LNCaP clone FGC (cell line): ENCODE measurements at regions not wholly inside any gene's neighbourhood (a gene's known extent, or its start where the extent isn't known, plus 50 kb on each side); places are given as distances from the start of the nearest gene placed in this dataset.

Source experiments
- DNase-seq: peaks from one replicate; pipeline ENCODE4 v3.0.0-alpha.2; 2011; ENCODE audit warnings: low read depth
- H3K4me3 ChIP-seq: 2 replicates; pipeline ENCODE4 v1.5.1; 2011; ENCODE audit warnings: mild to moderate bottlenecking, low read depth, low read length, control low read depth
- CTCF ChIP-seq: IDR thresholded peaks from 2 replicates; pipeline ENCODE4 v1.5.1; 2012; ENCODE audit warnings: mild to moderate bottlenecking; ENCODE audit not compliant: control insufficient read depth, insufficient read depth; ENCODE audit errors: extremely low read depth

- no peak for DNase-seq
- H3K4me3 ChIP-seq, result no peak overlapping the region
- TF ChIP-seq CTCF, result no peak
Measured at GRCh38 chr7:9869566-9869965, 1104.1 kb upstream of the PHF14 start.

GRCh38 chr7:9870674-9871073 is 1103.0 kb upstream of the PHF14 start:
- no peak for TF ChIP-seq CTCF
- no peak overlapping the region for H3K4me3 ChIP-seq
- no peak for DNase-seq

GRCh38 chr7:9874182-9874581 is 1099.5 kb upstream of the PHF14 start:
- no peak overlapping the region for H3K4me3 ChIP-seq
- TF ChIP-seq CTCF, result no peak
- DNase-seq, result no peak

- H3K4me3 ChIP-seq, result no peak overlapping the region
- no peak for DNase-seq
- no peak for TF ChIP-seq CTCF
Measured at GRCh38 chr7:9876053-9876452, 1097.6 kb upstream of the PHF14 start.

GRCh38 chr7:9889554-9889953 is 1084.1 kb upstream of the PHF14 start:
- no peak overlapping the region for H3K4me3 ChIP-seq
- DNase-seq, result peak; percentile 19

GRCh38 chr7:9890092-9890491 is 1083.6 kb upstream of the PHF14 start:
- H3K4me3 ChIP-seq, result no peak overlapping the region
- no peak for DNase-seq
- TF ChIP-seq CTCF, result no peak

More at GRCh38 chr7:9889554-9889953, 1084.1 kb upstream of the PHF14 start:
- TF ChIP-seq CTCF, result no peak

GRCh38 chr7:9891056-9891455 is 1082.6 kb upstream of the PHF14 start:
- no peak for TF ChIP-seq CTCF
- H3K4me3 ChIP-seq, result no peak overlapping the region
- no peak for DNase-seq
